ENCODE measurements at regions not wholly inside any gene's neighbourhood (a gene's known extent, or its start where the extent isn't known, plus 50 kb on each side); places are given as distances from the start of the nearest gene placed in this dataset.

- DNase-seq: no peak
These were observed 459.7 kb downstream of the RAB28 start for GRCh38 chr4:13024147-13025105.

DNA sequence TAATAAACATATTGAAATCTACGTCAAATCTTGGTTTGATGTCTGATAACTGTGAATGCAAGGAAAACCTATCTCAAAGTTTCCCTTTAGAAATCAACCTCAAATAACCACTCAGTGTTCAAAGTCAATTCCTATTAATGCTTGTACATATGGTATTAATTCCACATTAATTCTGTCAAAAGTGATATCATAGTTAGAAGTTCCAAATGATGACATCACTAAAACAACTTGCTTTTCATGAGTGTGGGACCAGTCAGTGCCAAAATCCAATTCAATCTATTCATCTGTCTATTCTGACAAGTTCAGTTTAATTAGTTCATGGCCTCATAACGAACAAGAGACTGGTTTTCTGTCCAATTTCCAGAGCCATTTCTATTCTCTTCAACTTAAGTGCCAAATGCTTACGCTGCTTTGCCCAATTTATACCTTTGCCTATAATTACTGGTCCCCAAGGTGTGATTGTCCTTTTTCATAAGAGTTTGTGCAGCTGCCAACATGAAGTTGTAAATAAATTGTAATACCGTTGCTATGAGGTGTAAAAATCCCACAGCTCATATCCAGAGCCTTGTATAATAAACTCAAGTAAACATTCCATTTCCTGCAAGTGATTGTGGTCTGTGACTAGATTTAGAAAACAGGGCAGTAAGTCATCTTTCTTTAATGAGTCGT is 476.2 kb downstream of the RAB28 start:
- DNase-seq: no peak

- DNase-seq: no peak
These were observed 490.2 kb downstream of the RAB28 start for GRCh38 chr4:12993923-12994322.

GRCh38 chr4:12987284-12987683 is 496.9 kb downstream of the RAB28 start:
- no peak for DNase-seq

DNA sequence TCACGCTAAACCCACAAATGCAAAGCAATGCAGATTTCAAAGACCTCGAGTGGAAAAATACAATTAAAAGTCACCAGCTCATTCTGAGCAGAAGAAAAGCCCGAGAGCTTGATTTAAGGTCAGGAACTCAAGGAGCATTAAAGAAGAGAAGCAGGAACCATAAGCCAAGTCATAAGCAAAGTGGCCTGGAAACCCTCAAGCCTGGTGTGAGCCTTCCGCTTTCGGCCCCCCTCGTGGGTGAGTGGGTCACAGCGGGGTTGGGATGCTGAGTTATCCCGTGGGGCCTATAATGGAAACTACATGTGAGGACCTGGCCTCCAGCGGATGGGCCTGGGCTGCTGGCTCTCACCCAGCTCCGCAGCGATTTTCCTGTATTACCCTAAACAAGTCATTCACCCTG is 504.3 kb downstream of the RAB28 start:
- no peak for DNase-seq

DNA sequence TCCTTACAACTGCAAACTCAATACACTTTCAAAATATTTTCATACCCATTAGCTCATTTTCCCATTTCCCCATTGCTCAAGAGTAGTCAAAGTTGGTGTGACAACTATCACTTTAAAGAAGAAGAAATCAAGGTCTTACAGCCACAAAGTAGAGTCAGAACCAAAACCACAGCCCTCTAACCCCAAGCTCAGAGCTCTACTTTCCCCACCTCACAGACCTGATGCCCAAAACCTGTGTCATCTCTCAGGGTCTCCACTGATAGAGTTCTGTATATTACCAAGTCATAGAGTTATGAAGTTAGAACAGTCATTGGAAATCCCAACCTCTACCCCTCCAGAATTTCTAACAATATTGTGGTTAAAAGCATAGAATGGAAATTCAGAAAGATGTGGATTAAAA is 505.8 kb downstream of the RAB28 start:
- DNase-seq: no peak

DNA sequence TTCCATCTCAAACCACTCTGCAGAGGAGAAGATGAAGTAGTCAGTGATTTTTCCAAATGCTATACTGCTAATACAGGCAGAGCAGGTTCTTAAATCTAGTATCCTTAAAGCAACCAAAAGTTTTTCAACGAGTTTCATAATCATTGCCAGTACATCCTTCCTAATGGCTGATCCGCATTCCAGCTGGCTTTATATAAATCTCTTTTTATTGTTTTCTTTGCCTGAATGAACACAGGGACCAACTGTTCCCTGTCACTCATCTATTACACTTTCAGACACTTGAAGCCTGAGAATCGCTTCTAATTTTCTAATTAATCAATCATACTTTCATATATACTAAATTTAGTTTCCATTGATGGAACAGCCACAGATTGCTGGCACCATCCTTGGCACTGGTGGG is 508.6 kb downstream of the RAB28 start:
- DNase-seq: no peak

GRCh38 chr4:12973522-12973921 is 510.6 kb downstream of the RAB28 start:
- no peak for DNase-seq

- DNase-seq: no peak
These were observed 515.8 kb downstream of the RAB28 start for GRCh38 chr4:12968345-12968744.

GRCh38 chr4:12966726-12967125 is 517.4 kb downstream of the RAB28 start:
- no peak for DNase-seq

GRCh38 chr4:12965334-12965733 is 518.8 kb downstream of the RAB28 start:
- DNase-seq: no peak

GRCh38 chr4:12963912-12964311 is 520.2 kb downstream of the RAB28 start:
- no peak for DNase-seq

- no peak for DNase-seq
These were observed 520.8 kb downstream of the RAB28 start for GRCh38 chr4:12963291-12963690.

- no peak for DNase-seq
These were observed 522.4 kb downstream of the RAB28 start for GRCh38 chr4:12961713-12962112.

- DNase-seq: no peak
These were observed 525.7 kb downstream of the RAB28 start for GRCh38 chr4:12958436-12958835.

- DNase-seq: no peak
These were observed 527.0 kb downstream of the RAB28 start for GRCh38 chr4:12957108-12957507.

DNA sequence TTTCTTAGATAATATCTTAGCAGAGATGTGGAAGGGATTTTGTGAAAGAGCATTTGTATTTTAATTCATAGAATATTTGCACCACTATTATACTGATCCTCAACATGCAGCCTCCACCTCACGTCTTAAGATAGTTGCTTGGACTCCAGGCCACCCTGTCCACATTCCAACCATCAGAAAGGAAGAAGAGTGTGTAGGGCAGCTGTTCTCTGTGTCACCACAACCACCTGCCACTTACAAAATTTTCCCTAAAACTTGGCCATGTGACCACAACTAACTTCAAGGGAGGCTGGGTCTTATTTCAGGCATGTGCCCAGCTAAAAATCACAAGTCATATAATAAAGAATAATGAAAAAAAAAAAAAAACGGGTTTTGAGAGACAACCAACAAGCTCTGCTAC is 528.1 kb downstream of the RAB28 start:
- DNase-seq: no peak

DNA sequence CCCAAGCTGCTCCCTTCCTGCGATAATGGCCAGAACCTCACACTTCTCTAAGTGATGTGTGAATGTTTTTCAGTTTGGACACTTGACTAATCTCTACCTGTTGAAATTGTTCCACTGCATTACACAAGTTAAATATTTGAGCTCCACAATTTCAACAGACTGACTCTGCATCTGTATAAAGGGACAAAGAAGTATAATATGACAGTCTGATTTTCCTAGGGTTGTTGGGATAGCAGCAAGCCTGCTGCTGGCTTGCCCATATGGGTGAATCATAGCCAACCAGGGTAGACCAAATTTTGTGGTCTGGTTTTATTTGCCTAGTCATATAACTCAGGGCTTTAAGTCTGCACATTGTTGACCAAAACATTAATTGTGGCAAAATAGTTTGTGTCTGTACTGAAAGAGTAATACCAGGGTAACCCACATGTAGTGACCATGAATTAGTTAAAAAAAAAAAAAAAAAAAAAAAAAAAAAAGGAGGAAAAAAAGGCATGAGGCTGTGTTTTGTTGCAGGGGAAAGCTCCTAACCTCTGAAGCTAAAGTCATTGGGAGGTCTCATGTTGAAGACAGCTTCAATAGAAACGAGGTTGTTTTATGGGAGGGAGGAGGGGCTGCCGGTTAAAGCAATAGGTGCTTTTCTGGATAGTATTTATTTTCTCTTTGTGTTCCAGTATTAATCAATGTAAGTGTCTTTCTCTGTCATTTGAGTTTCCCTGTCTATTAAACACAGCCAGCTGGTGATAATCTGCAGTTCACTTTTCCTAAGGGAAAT is 534.2 kb downstream of the RAB28 start:
- DNase-seq: no peak

DNA sequence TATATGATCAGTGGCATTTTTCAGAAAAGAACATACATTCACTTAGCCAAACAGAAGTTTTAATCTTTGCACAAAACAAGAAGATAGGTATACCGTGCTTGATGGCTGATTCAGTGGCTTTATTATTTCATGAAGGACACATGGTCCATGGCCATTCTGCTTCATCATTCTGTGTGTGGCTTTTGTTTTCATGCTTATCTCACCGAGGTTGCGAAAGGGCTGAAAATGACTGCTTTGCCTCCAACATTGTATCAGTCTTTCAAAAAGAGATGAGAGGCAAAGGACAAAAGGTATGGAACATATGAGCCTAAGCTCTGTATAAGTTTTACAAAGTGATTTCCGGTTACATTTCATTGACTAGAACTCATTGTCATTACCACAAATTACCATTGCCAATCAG is 541.1 kb downstream of the RAB28 start:
- no peak for DNase-seq

GRCh38 chr4:12933760-12934221 is 550.3 kb downstream of the RAB28 start:
- DNase-seq: no peak

- no peak for DNase-seq
These were observed 551.8 kb downstream of the RAB28 start for GRCh38 chr4:12932203-12932788.

- DNase-seq: no peak
These were observed 554.4 kb downstream of the RAB28 start for GRCh38 chr4:12929784-12930183.

GRCh38 chr4:12928751-12929150 is 555.4 kb downstream of the RAB28 start:
- no peak for DNase-seq

Data from activated T-cell treated with anti-CD3 and anti-CD28 coated beads, Interleukin-2, amount 50 U/mL, for 1 hour (primary cell).